Motor neuron (in vitro differentiated cells): ENCODE measurements at regions not wholly inside any gene's neighbourhood (a gene's known extent, or its start where the extent isn't known, plus 50 kb on each side); places are given as distances from the start of the nearest gene placed in this dataset.
"Not testable (repeated sequence)": the region's sequence is repeated elsewhere in the genome, so short reads cannot be mapped to it uniquely, and the experiment has no call there.

Experiments
- ATAC-seq, 8 experiments: fragments of 200-7000 bp; cut with Tn5 transposase; replicated peaks in 6 of 8; 2 replicates each; pipeline ENCODE4 v1.8.0; 2021; ENCODE audit warnings: mild to moderate bottlenecking in 8 of 8, moderate library complexity in 8 of 8
- H3K27ac ChIP-seq, 2 donors: fragments of 250-450 bp; sonication (Bioruptor Pico); 2 replicates each; pipeline ENCODE4 v1.9.0; 2021; ENCODE audit warnings: antibody characterized with exemption in 2 of 2, mild to moderate bottlenecking in 2 of 2, moderate library complexity in 1 of 2
- H3K4me1 ChIP-seq, 2 donors: fragments of 250-450 bp; sonication (Bioruptor Pico); replicated peaks in 1 of 2; 2 replicates each; pipeline ENCODE4 v1.6.1; 2021; ENCODE audit warnings: antibody characterized with exemption in 2 of 2, mild to moderate bottlenecking in 2 of 2, moderate library complexity in 1 of 2
- H3K4me3 ChIP-seq, 5 donors: fragments of 250-450 bp; sonication (Bioruptor Pico); 2 replicates each; pipeline ENCODE4 v1.9.0; 2021; ENCODE audit warnings: antibody characterized with exemption in 5 of 5, mild to moderate bottlenecking in 5 of 5, moderate library complexity in 4 of 5
- WGBS, 10 experiments: fragments of 450-650 bp; shearing (Covaris generic); methylation state at CpG; one replicate each; pipeline ENCODE4 v1.0.0; 2022; 5-methylcytosine and 5-hydroxymethylcytosine counted together
- in situ Hi-C, 9 experiments: fragments of 400-800 bp; cut with MboI; loops; one replicate each; pipeline ENCODE4 v1.15.0; 2021; ENCODE audit warnings: low sequenced_read_pairs in 9 of 9, low pct_unique_long_range_greater_than_20kb in 2 of 9; ENCODE audit not compliant: unreplicated experiment in 9 of 9

DNA sequence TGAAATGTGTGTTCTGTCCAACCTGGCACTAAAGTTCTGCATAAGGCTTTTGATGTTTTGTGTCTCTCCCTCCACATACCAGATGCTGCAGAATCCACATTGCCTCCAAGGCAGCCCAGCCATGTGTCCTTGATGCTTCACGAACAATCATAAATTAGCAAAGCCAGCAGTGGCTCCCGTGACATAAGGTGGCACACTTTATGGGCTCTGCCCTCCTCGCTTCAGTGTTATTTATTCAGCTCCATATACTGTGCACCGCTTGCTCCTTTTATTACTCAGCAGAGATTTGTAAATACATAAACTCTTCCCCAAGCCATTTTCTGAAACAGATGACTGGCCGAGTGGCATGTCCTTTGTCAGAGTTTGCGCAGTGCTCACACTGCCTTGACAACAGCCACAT is 112.8 kb upstream of the SLC35F3 start:
- WGBS, 10 experiments, result 0 to 79% (median 71%) methylated on average over 2 to 6 of the region's 6 CpGs; no CpG with 5 or more reads in 3 of the 10 experiments

GRCh38 chr1:233794863-233795262 is 109.6 kb upstream of the SLC35F3 start:
- ATAC-seq, result no peak
- WGBS, 10 experiments, result 35 to 100% (median 82%) methylated on average over 1 to 2 of the region's 2 CpGs; no CpG with 5 or more reads in 1 of the 10 experiments
- Histone ChIP-seq H3K4me3 (no peak overlapping the region), H3K27ac (no peak overlapping the region), H3K4me1 (no peaks in the 10 kb centered on the region)
- in situ Hi-C loops, result loop anchor here in 5 of 9 experiments (25.0 kb wide), 1 partner anchor 358 kb away; no protein-coding TSS in a partner anchor

More for the DNA sequence above, 112.8 kb upstream of the SLC35F3 start:
- ATAC-seq, result peak in 2 of 8 experiments; percentile 30 to 51
- Histone ChIP-seq H3K27ac (no peak overlapping the region), H3K4me3 (no peak overlapping the region), H3K4me1 (no peaks in the 10 kb centered on the region)
- in situ Hi-C loops, result loop anchor here in 5 of 9 experiments (25.0 kb wide), 1 partner anchor 354 kb away; no protein-coding TSS in a partner anchor

- H3K27ac ChIP-seq, result no peak overlapping the region
- in situ Hi-C loops, result loop anchor here in 5 of 9 experiments (25.0 kb wide), 1 partner anchor 359 kb away; no protein-coding TSS in a partner anchor
- ATAC-seq, result no peak
These were observed 108.2 kb upstream of the SLC35F3 start for GRCh38 chr1:233796146-233796783.

GRCh38 chr1:233802611-233803010 is 101.9 kb upstream of the SLC35F3 start:
- no peak overlapping the region for H3K4me3 ChIP-seq
- no peak overlapping the region for H3K27ac ChIP-seq
- no peak for ATAC-seq
- no peaks in the 10 kb centered on the region for H3K4me1 ChIP-seq
- WGBS, 10 experiments, result 0 to 82% (median 40%) methylated on average over 1 to 4 of the region's 4 CpGs; no CpG with 5 or more reads in 1 of the 10 experiments
- in situ Hi-C loops, result no loop called here

More at GRCh38 chr1:233796146-233796783, 108.2 kb upstream of the SLC35F3 start:
- Histone ChIP-seq H3K4me1 (no peaks in the 10 kb centered on the region), H3K4me3 (no peak overlapping the region)
- 8 to 100% (median 71%) methylated on average over 2 to 6 of the region's 6 CpGs for WGBS, 10 experiments

DNA sequence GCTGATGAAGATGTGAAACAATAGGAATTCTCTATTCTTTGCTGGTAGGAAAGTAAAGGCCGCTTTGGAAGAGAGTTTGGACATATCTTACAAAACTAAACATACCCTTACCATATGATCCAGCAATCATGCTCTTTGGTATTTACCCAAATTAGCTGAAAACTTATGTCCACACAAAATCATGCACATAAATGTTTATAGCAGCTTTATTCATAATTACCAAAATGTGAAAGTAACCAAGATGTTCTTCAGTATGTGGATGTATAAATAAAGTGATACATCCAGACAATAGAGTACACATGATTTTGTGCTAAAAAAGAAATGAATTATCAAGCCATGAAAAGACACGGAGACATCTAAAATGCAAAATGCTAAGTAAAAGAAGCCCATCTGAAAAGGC is 98.7 kb upstream of the SLC35F3 start:
- Histone ChIP-seq H3K4me1 (no peaks in the 10 kb centered on the region), H3K27ac (no peak overlapping the region), H3K4me3 (no peak overlapping the region)
- WGBS, 10 experiments, result 0 to 100% (median 61%) methylated on average over 1 to 2 of the region's 2 CpGs
- ATAC-seq, result no peak
- in situ Hi-C loops, result no loop called here

GRCh38 chr1:233815357-233815756 is 89.1 kb upstream of the SLC35F3 start:
- no peak overlapping the region for H3K4me3 ChIP-seq
- WGBS, 10 experiments, result 0 to 100% (median 50%) methylated on average over 1 of the region's 1 CpG; no CpG with 5 or more reads in 1 of the 10 experiments
- in situ Hi-C loops, result no loop called here
- H3K27ac ChIP-seq, result no peak overlapping the region
- ATAC-seq, result no peak
- no peaks in the 10 kb centered on the region for H3K4me1 ChIP-seq

- ATAC-seq, result no peak
- in situ Hi-C loops, result no loop called here
- 0 to 100% (median 84%) methylated on average over 1 to 3 of the region's 3 CpGs; no CpG with 5 or more reads in 2 of the 10 experiments for WGBS, 10 experiments
- Histone ChIP-seq H3K27ac (no peak overlapping the region), H3K4me3 (no peak overlapping the region), H3K4me1 (no peaks in the 10 kb centered on the region)
These were observed 88.6 kb upstream of the SLC35F3 start for GRCh38 chr1:233815865-233816264.

DNA sequence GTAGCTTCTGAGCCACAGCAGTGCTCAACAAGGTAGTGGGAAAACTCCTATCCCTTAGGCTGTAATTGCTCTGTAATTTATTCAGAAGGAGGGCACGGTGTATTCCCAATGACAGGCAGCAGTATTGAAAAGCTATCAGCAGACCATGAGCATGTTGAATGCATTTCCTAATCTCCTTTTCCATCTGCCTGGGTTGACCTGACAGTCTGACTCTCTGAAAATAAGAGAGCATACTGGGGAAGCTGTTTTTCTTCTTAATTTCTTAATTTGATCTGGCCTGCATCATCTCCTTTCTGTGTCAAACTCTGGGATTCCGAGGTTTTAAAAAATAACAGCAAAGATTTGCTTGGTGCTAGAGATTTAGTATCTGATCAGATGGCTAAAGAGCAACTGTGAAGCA is 88.1 kb upstream of the SLC35F3 start:
- Histone ChIP-seq H3K4me1 (no peaks in the 10 kb centered on the region), H3K4me3 (no peak overlapping the region), H3K27ac (no peak overlapping the region)
- ATAC-seq, result no peak
- 0 to 100% (median 60%) methylated on average over 1 to 2 of the region's 2 CpGs; no CpG with 5 or more reads in 3 of the 10 experiments for WGBS, 10 experiments
- in situ Hi-C loops, result no loop called here

DNA sequence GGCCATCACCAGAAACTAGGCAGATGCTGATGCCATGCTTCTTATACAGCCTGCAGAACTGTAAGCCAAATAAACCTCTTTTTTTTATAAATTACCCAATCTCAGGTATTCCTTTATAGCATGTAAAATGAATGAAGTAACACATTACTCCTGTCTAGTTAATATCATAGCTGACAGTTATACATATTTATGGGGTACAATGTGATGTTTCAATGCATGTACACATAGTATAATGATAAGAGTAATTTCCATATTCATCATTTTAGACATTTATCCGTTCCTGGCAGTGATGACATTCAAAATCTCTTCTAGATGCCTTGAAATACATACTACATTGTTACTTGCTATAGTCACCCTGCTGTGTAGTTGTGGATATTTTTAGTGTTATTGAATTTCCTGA is 85.4 kb upstream of the SLC35F3 start:
- Histone ChIP-seq H3K4me1 (no peaks in the 10 kb centered on the region), H3K27ac (no peak overlapping the region), H3K4me3 (no peak overlapping the region)
- in situ Hi-C loops, result no loop called here
- WGBS, 10 experiments, result 0 to 71% (median 51%) methylated on average over 1 of the region's 1 CpG; no CpG with 5 or more reads in 2 of the 10 experiments
- no peak for ATAC-seq

DNA sequence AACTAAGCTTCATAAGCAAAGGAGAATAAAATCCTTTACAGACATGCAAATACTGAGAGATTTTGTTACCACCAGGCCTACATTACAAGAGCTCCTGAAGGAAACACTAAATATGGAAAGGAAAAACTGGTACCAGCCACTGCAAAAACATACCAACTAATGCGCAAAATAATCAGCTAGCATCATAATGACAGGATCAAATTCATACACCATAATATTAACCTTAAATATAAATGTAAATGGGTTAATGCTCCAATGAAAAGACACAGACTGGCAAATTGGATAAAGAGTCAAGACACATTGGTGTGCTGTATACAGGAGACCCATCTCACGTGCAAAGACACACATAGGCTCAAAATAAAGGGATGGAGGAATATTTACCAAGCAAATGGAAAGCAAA is 80.3 kb upstream of the SLC35F3 start:
- ATAC-seq, H3K4me3 ChIP-seq, H3K4me1 ChIP-seq, H3K27ac ChIP-seq, in situ Hi-C loops: not testable (repeated sequence)
- WGBS, 10 experiments, result 0 to 100% (median 43%) methylated on average over 1 to 2 of the region's 2 CpGs

GRCh38 chr1:233827937-233828336 is 76.5 kb upstream of the SLC35F3 start:
- H3K4me3 ChIP-seq, H3K27ac ChIP-seq, H3K4me1 ChIP-seq, ATAC-seq, in situ Hi-C loops: not testable (repeated sequence)
- 0 to 80% (median 45%) methylated on average over 1 to 2 of the region's 2 CpGs; no CpG with 5 or more reads in 4 of the 10 experiments for WGBS, 10 experiments

DNA sequence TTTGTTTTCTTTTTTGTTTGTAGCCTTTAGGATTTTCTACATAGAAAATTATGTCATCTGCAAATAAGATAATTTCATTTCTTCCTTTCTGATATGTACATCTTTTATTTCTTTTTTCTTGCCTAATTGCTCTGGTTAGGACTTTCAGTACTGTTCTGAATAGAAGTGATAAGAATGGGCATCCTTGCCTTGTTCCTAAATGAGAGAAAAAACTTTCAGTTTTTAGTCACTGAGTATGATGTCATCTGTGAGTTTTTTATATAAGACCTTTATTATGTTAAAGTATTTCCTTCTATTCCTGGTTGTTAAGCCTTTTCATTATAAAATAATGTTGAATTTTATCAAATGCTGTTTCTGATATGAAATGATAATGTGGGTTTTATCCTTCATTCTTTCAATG is 76.0 kb upstream of the SLC35F3 start:
- no peak for ATAC-seq
- in situ Hi-C loops, result no loop called here
- H3K27ac ChIP-seq, result no peak overlapping the region
- H3K4me3 ChIP-seq, result no peak overlapping the region
- H3K4me1 ChIP-seq, result no peaks in the 10 kb centered on the region

DNA sequence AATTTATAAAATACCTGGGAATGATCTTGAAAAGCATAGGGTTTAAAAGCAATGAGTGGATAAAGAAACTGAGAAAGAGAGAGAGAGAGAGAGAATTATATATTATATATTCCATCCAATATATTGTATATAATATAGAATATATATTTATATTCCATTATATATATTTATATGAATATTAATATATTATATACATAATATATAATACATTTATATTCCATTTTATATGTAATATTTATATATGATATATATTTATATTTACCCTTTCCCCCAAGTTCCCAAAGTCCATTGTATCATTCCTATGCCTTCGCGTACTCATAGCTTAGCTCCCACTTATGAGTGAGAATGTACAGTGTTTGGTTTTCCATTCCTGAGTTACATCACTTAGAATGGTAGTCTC is 69.9 kb upstream of the SLC35F3 start:
- 94 to 100% (median 100%) methylated on average over 2 of the region's 2 CpGs; no CpG with 5 or more reads in 3 of the 10 experiments for WGBS, 10 experiments
- no peak overlapping the region for H3K4me3 ChIP-seq
- H3K27ac ChIP-seq, result no peak overlapping the region
- in situ Hi-C loops, result no loop called here
- no peak for ATAC-seq
- no peaks in the 10 kb centered on the region for H3K4me1 ChIP-seq

DNA sequence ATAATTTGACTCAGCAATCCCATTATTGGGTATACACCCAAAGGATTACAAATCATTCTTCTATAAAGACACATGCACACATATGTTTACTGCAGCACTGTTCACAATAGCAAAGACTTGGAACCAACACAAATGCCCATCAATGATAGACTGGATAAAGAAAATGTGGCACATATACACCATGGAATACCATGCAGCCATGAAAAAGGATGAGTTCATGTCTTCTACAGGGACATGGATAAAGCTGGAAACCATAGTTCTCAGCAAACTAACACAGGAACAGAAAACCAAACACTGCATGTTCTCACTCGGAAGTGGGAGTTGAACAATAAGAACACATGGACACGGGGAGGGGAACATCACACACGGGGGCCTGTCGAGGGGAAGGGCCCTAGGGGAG is 66.3 kb upstream of the SLC35F3 start:
- in situ Hi-C loops, ATAC-seq, H3K4me1 ChIP-seq, H3K4me3 ChIP-seq, H3K27ac ChIP-seq: not testable (repeated sequence)
- WGBS, 10 experiments, result 60 to 88% (median 72%) methylated on average over 1 to 3 of the region's 4 CpGs; no CpG with 5 or more reads in 6 of the 10 experiments
